ENCODE measurements at regions not wholly inside any gene's neighbourhood (a gene's known extent, or its start where the extent isn't known, plus 50 kb on each side); places are given as distances from the start of the nearest gene placed in this dataset.

DNA sequence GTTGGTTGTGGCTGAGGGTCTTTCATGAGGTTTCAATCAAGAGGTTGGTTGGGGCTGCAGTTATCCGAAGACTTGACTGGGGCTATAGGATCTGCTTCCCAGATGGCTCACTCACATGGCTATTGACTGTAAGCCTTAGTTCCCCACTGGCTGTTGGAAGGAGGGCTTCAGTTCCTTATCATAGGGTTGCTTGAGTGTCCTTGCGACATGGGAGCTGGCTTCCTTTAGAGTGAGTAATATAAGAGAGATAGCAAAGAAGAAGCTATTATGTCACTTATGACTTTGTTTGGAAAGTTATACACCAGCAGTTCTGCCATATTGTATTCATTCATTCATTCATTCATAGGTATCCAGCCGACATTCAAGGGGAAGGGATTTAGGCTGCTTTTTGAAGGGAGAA, 121.4 kb upstream of the WSCD1 start:
- TF ChIP-seq, protein P1, sequence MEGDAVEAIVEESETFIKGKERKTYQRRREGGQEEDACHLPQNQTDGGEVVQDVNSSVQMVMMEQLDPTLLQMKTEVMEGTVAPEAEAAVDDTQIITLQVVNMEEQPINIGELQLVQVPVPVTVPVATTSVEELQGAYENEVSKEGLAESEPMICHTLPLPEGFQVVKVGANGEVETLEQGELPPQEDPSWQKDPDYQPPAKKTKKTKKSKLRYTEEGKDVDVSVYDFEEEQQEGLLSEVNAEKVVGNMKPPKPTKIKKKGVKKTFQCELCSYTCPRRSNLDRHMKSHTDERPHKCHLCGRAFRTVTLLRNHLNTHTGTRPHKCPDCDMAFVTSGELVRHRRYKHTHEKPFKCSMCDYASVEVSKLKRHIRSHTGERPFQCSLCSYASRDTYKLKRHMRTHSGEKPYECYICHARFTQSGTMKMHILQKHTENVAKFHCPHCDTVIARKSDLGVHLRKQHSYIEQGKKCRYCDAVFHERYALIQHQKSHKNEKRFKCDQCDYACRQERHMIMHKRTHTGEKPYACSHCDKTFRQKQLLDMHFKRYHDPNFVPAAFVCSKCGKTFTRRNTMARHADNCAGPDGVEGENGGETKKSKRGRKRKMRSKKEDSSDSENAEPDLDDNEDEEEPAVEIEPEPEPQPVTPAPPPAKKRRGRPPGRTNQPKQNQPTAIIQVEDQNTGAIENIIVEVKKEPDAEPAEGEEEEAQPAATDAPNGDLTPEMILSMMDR (conservative IDR thresholded peaks at IDR 0.05; ENCODE audit: low read depth in 2 of 2): no peak
- TF ChIP-seq POLR2AphosphoS5 (IDR thresholded peaks at IDR 0.05; ENCODE audit: low read depth): no peak
- no peak for TF ChIP-seq EZH2 (IDR thresholded peaks at IDR 0.05; ENCODE audit: low read depth, unreplicated experiment)
- TF ChIP-seq, protein P2, sequence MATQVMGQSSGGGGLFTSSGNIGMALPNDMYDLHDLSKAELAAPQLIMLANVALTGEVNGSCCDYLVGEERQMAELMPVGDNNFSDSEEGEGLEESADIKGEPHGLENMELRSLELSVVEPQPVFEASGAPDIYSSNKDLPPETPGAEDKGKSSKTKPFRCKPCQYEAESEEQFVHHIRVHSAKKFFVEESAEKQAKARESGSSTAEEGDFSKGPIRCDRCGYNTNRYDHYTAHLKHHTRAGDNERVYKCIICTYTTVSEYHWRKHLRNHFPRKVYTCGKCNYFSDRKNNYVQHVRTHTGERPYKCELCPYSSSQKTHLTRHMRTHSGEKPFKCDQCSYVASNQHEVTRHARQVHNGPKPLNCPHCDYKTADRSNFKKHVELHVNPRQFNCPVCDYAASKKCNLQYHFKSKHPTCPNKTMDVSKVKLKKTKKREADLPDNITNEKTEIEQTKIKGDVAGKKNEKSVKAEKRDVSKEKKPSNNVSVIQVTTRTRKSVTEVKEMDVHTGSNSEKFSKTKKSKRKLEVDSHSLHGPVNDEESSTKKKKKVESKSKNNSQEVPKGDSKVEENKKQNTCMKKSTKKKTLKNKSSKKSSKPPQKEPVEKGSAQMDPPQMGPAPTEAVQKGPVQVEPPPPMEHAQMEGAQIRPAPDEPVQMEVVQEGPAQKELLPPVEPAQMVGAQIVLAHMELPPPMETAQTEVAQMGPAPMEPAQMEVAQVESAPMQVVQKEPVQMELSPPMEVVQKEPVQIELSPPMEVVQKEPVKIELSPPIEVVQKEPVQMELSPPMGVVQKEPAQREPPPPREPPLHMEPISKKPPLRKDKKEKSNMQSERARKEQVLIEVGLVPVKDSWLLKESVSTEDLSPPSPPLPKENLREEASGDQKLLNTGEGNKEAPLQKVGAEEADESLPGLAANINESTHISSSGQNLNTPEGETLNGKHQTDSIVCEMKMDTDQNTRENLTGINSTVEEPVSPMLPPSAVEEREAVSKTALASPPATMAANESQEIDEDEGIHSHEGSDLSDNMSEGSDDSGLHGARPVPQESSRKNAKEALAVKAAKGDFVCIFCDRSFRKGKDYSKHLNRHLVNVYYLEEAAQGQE (IDR thresholded peaks at IDR 0.05; ENCODE audit: unreplicated experiment): no peak
- no peak for TF ChIP-seq EZH2phosphoT487 (IDR thresholded peaks at IDR 0.05; ENCODE audit: unreplicated experiment)
